GM18868 (cell line): ENCODE measurements at regions not wholly inside any gene's neighbourhood (a gene's known extent, or its start where the extent isn't known, plus 50 kb on each side); places are given as distances from the start of the nearest gene placed in this dataset.
"Not testable (repeated sequence)": the region's sequence is repeated elsewhere in the genome, so short reads cannot be mapped to it uniquely, and the experiment has no call there.

ENCODE experiments used
- ATAC-seq: cut with Tn5 transposase; IDR thresholded peaks from one replicate; pipeline ENCODE4 v1.9.1; 2021; ENCODE audit warnings: mild to moderate bottlenecking, moderate library complexity; ENCODE audit not compliant: unreplicated experiment

DNA sequence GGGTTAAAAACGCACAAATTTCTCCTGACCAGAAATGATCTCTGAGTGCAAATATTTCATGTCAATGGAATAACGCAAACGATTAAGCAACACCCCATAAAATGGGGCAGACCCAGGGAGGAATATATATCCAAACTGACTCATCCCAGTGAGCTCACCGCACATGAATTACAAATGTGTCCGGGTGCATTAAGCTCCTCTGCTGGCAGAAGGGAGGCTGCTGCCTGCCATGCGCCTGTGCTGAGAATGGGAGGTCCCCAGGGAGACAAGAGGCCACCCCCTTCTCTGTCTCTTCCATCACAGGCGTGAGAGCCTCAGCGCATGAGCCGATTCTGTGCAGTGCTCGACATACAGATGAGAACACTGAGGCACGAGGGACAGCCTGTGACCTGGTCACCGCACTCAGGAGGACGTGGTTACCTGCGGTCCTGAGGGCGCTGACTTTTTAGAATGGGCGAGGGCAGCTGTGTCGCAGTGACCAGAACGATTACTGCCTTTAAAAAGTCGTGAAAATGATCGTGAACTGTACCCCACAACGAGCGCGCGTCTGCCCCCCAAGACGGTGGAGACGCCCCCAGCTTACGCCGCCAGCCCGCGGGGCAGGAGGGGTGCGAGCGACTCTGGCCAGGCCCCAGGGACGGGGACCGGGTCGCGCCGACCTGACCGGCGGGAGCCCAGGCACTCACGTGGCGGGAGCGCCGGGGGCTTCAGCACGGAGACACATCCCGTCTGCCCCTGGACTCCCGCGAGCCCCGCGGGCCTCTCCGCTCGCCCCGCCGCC is 188.5 kb downstream of the ADRA2C start:
- not testable (repeated sequence) for ATAC-seq

GRCh38 chr4:3955321-3956164 is 189.4 kb downstream of the ADRA2C start:
- ATAC-seq: peak; percentile 98

GRCh38 chr4:3956165-3956867 is 190.1 kb downstream of the ADRA2C start:
- not testable (repeated sequence) for ATAC-seq

GRCh38 chr4:3961091-3961672 is 195.0 kb downstream of the ADRA2C start:
- ATAC-seq: not testable (repeated sequence)

DNA sequence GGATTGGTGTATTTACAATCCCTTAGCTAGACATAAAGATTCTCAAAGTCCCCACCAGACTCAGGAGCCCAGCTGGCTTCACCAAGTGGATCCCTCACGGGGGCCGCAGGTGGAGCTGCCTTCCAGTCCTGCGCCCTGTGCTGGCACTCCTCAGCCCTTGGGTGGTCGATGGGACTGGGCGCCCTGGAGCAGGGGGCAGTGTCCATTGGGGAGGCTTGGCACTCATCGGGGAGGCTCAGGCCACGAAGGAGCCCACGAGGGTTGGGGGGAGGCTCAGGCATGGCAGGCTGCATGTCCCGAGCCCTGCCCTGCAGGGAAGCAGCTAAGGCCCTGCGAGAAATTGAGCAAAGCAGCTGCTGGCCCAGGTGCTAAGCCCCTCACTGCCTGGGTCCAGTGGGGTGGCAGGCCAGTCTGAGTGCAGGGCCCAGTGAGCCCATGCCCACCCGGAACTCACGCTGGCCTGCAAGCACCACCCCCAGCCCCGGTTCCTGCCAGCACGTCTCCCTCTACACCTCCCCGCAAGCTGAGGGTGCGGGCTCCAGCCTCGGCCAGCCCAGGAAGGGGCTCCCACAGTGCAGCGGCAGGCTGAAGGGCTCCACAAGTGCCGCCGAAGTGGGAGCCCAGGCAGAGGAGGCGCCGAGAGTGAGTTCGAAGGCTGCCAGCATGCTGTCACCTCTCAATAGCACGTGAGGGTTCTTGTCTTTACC is 198.5 kb downstream of the ADRA2C start:
- not testable (repeated sequence) for ATAC-seq

- ATAC-seq: not testable (repeated sequence)
These were observed 201.0 kb downstream of the ADRA2C start for GRCh38 chr4:3967204-3967603.

DNA sequence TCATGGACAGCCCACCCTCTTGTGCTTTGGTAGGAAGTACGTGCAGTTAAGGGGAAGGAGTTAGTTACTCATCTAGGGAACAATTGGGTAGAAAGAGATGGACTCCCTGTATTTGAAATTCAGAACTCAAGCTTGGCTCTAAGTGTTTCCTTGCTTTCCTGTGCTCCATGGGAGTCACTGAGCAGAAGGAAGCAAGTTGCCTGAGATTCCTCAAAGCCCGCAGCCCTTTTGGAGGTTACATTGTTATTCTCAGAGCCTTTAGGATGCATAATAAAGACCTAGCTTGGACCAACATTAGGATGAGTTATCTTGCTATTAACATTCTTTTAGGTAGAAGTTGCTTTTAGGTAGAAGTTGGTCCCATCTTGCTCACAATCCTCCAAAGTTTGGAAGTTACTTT is 206.4 kb downstream of the ADRA2C start:
- not testable (repeated sequence) for ATAC-seq

GRCh38 chr4:3973581-3974200 is 207.5 kb downstream of the ADRA2C start:
- ATAC-seq: not testable (repeated sequence)

DNA sequence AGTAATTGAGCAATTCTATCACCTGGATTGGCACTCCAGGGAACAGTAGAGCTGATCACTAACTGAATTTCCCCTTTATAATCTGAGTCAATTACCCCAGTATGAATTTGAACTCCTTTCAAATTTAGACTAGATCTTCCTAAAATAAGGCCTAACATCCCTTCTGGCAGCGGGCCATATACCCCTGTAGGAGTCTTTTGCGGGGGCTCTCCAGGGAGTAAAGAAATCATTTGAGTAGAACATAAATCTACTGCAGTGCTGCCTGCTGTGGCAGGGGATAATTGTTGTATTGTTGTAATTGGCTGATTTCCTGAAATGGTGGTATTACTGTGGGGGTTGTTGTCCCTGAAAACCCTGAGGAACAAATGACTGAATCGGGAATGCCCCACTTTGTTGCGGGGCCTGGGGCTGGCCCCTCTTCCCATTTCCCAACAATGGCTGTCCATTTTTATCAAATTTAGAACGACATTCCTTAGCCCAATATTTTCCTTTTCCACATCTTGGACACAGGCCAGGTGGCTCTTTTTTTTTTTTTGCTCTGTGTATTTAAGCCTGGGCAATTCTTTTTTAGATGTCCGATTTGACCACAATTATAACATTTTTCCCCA is 217.4 kb downstream of the ADRA2C start:
- not testable (repeated sequence) for ATAC-seq

DNA sequence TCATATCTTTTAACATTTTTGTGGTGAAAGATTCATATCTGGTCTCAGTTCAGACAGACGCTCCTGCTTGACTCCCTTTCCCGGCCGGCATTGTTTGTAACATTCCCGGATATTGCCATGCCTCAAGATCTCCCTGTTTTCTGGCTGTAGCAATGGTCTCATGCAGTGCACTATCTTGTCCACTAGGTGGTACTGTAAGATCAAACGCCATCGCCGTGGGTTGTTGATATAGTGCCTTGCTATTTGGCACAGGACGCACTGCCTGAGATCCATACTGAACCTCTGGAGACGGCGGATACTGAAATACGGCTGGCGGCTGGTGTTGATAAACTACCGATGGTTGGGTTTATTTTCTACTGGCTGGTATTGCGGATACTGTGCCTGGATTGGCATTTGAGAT is 218.6 kb downstream of the ADRA2C start:
- not testable (repeated sequence) for ATAC-seq

- ATAC-seq: not testable (repeated sequence)
These were observed 220.2 kb downstream of the ADRA2C start for GRCh38 chr4:3986412-3986811.

DNA sequence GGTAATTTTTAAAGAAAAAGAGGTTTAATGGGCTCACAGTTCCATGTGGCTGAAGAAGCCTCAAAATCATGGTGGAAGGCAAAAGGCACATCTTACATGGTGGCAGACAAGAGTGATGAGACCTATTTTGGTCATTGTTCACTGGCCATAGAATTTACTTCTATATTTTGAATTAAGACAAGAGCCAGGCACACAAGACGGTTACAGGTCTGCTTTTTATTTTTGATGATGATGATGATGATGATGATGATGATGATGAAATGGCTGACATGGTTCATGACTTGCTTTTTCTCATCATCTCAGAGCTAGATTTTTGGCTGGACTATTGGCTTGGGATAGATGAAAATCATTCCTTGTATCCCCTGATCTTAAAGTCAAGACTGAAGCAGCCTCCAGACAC is 229.3 kb downstream of the OTOP1 start:
- not testable (repeated sequence) for ATAC-seq

- ATAC-seq: not testable (repeated sequence)
These were observed 222.7 kb downstream of the OTOP1 start for GRCh38 chr4:4004036-4004435.

- not testable (repeated sequence) for ATAC-seq
These were observed 222.0 kb downstream of the OTOP1 start for GRCh38 chr4:4004702-4005101.

DNA sequence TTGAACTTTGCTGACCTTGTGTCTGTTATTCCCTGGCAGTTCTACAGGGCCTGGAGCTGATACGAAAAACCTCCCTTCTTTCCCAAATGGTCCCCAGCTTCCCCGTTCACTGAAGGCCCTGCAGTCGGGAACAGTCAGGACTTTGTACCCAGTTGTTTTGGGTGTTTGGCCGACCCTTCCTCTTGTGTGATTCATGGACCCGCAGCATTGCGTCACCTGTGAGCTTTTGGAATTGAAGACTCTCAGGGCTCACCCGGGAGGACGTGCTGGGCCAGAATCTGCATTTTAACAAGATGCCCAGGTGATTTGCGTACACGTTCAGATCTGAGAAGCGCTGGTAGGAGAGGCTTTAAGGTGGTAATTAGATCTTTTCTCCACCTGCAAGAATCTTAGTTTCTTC is 220.4 kb downstream of the OTOP1 start:
- not testable (repeated sequence) for ATAC-seq

GRCh38 chr4:4019071-4019470 is 207.7 kb downstream of the OTOP1 start:
- ATAC-seq: not testable (repeated sequence)

DNA sequence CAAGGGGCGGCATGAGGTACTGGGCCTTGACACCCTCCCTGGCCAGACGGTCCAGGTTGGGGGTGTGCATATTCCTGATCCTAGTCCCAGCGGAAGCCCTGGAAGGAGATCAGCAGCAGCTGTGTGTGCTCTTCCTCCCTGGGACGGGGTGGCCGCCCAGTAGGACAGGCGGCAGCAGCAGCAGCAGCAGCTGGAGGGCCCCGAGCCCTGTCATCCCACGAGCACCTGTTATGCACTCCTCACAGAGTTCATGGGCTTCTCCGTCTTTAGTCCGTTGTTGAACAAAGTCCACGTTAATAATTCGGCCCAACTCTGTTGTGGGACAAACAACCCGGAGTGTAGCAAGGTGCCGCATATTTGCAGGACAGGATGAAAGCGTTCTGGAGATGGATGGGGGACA is 205.6 kb downstream of the OTOP1 start:
- ATAC-seq: not testable (repeated sequence)

- not testable (repeated sequence) for ATAC-seq
These were observed 200.0 kb downstream of the OTOP1 start for GRCh38 chr4:4026708-4027107.

GRCh38 chr4:4028752-4029151 is 198.0 kb downstream of the OTOP1 start:
- not testable (repeated sequence) for ATAC-seq
